NB4 (cell line): ENCODE measurements at regions not wholly inside any gene's neighbourhood (a gene's known extent, or its start where the extent isn't known, plus 50 kb on each side); places are given as distances from the start of the nearest gene placed in this dataset.

Experiments
- MAX ChIP-seq: IDR thresholded peaks from 2 replicates; pipeline ENCODE4 v1.6.1; 2011; ENCODE audit warnings: low read depth, low read length
- POLR2A ChIP-seq: IDR thresholded peaks from 2 replicates; pipeline ENCODE4 v1.6.1; 2011; ENCODE audit warnings: mild to moderate bottlenecking; ENCODE audit not compliant: insufficient read length; ENCODE audit errors: extremely low read depth

- no peak for TF ChIP-seq MAX
- no peak for TF ChIP-seq POLR2A
These were observed 115.5 kb upstream of the TUT7 start for GRCh38 chr9:86469476-86470250.
